VCaP (cell line): ENCODE measurements at regions not wholly inside any gene's neighbourhood (a gene's known extent, or its start where the extent isn't known, plus 50 kb on each side); places are given as distances from the start of the nearest gene placed in this dataset.
"Not testable (repeated sequence)": the region's sequence is repeated elsewhere in the genome, so short reads cannot be mapped to it uniquely, and the experiment has no call there.

ENCODE experiments used
- H3K27ac ChIP-seq: fragments of 450-650 bp; 2 replicates; pipeline ENCODE4 v1.5.1; 2017
- CTCF ChIP-seq: fragments of 450-650 bp; conservative IDR thresholded peaks from 2 replicates; pipeline ENCODE4 v1.5.1; 2017; ENCODE audit warnings: mild to moderate bottlenecking, moderate library complexity

- no peak overlapping the region for H3K27ac ChIP-seq
- no peak for TF ChIP-seq CTCF
Measured at GRCh38 chr11:121869478-121869877, 246.5 kb downstream of the BLID start.

- no peak for TF ChIP-seq CTCF
- H3K27ac ChIP-seq: no peak overlapping the region
Measured at GRCh38 chr11:121866754-121867153, 249.3 kb downstream of the BLID start.

GRCh38 chr11:121864660-121865059, 251.4 kb downstream of the BLID start:
- TF ChIP-seq CTCF: no peak
- no peak overlapping the region for H3K27ac ChIP-seq

GRCh38 chr11:121863126-121863525, 252.9 kb downstream of the BLID start:
- TF ChIP-seq CTCF: no peak
- H3K27ac ChIP-seq: no peak overlapping the region

- not testable (repeated sequence) for H3K27ac ChIP-seq
Measured at GRCh38 chr11:121855138-121855537, 260.9 kb downstream of the BLID start.

- H3K27ac ChIP-seq: no peak overlapping the region
- no peak for TF ChIP-seq CTCF
Measured at GRCh38 chr11:121844016-121844415, 272.0 kb downstream of the BLID start.

GRCh38 chr11:121842192-121842585, 273.8 kb downstream of the BLID start:
- no peak overlapping the region for H3K27ac ChIP-seq
- no peak for TF ChIP-seq CTCF

- no peak for TF ChIP-seq CTCF
- no peak overlapping the region for H3K27ac ChIP-seq
Measured at GRCh38 chr11:121841487-121842191, 274.4 kb downstream of the BLID start.
